Fibroblast of lung (primary cell): ENCODE measurements at regions not wholly inside any gene's neighbourhood (a gene's known extent, or its start where the extent isn't known, plus 50 kb on each side); places are given as distances from the start of the nearest gene placed in this dataset.

ENCODE experiments used
- EZH2 ChIP-seq: IDR thresholded peaks from 2 replicates; pipeline ENCODE4 v1.5.1; 2012; ENCODE audit warnings: low read length, control low read depth, mild to moderate bottlenecking; ENCODE audit errors: missing control alignments
- TF ChIP-seq, protein P1 (sequence below), 2 donors: IDR thresholded peaks in 1 of 2; conservative IDR thresholded peaks in 1 of 2; 1 replicate in 1 of 2; 2 replicates in 1 of 2; pipeline ENCODE4 v1.5.1; 2011 to 2012; ENCODE audit warnings: low read length in 2 of 2, control low read depth in 1 of 2, inconsistent platforms in 1 of 2, low read depth in 1 of 2, mild to moderate bottlenecking in 1 of 2

- TF ChIP-seq, protein P1, sequence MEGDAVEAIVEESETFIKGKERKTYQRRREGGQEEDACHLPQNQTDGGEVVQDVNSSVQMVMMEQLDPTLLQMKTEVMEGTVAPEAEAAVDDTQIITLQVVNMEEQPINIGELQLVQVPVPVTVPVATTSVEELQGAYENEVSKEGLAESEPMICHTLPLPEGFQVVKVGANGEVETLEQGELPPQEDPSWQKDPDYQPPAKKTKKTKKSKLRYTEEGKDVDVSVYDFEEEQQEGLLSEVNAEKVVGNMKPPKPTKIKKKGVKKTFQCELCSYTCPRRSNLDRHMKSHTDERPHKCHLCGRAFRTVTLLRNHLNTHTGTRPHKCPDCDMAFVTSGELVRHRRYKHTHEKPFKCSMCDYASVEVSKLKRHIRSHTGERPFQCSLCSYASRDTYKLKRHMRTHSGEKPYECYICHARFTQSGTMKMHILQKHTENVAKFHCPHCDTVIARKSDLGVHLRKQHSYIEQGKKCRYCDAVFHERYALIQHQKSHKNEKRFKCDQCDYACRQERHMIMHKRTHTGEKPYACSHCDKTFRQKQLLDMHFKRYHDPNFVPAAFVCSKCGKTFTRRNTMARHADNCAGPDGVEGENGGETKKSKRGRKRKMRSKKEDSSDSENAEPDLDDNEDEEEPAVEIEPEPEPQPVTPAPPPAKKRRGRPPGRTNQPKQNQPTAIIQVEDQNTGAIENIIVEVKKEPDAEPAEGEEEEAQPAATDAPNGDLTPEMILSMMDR (conservative IDR thresholded peaks at IDR 0.05 in 1 of 2, IDR thresholded peaks at IDR 0.05 in 1 of 2; ENCODE audit: low read depth in 1 of 2, low read length in 2 of 2) = no peak
- no peak for TF ChIP-seq EZH2
Measured at GRCh38 chr9:12955510-12956163, 180.8 kb downstream of the LURAP1L start.
